HEK293T (cell line): ENCODE measurements at regions not wholly inside any gene's neighbourhood (a gene's known extent, or its start where the extent isn't known, plus 50 kb on each side); places are given as distances from the start of the nearest gene placed in this dataset.

Source experiments
- FOXK2 ChIP-seq: fragments of 450-650 bp; IDR thresholded peaks from 2 replicates; pipeline ENCODE4 v1.6.1; 2016; ENCODE audit warnings: mild to moderate bottlenecking
- L3MBTL2 ChIP-seq: fragments of 450-650 bp; conservative IDR thresholded peaks from 2 replicates; pipeline ENCODE4 v1.6.1; 2016; ENCODE audit warnings: mild to moderate bottlenecking
- SP1 ChIP-seq: fragments of 450-650 bp; IDR thresholded peaks from 2 replicates; pipeline ENCODE4 v1.6.1; 2017
- ZNF384 ChIP-seq: fragments of 450-650 bp; IDR thresholded peaks from 2 replicates; pipeline ENCODE4 v1.6.1; 2016

GRCh38 chr17:78290721-78291120 lies 59.3 kb downstream of the TMEM235 start:
- no peak for TF ChIP-seq FOXK2
- TF ChIP-seq ZNF384, result no peak
- no peak for TF ChIP-seq L3MBTL2
- no peak for TF ChIP-seq SP1
